ENCODE measurements at regions not wholly inside any gene's neighbourhood (a gene's known extent, or its start where the extent isn't known, plus 50 kb on each side); places are given as distances from the start of the nearest gene placed in this dataset.

GRCh38 chr11:70604630-70605467, 206.5 kb downstream of the CTTN start:
- ATAC-seq (no peak), DNase-seq (ENCODE audit: low spot score) (no peak)

- DNase-seq (ENCODE audit: low spot score) (no peak), ATAC-seq (no peak)
Measured at GRCh38 chr11:70605468-70605815, 207.1 kb downstream of the CTTN start.

- DNase-seq (ENCODE audit: low spot score): no peak
- no peak for ATAC-seq
Measured at GRCh38 chr11:70605846-70606245, 207.5 kb downstream of the CTTN start.

- ATAC-seq (no peak), DNase-seq (ENCODE audit: low spot score) (no peak)
Measured at GRCh38 chr11:70606248-70606950, 208.1 kb downstream of the CTTN start.

GRCh38 chr11:70606951-70607330, 208.6 kb downstream of the CTTN start:
- DNase-seq (ENCODE audit: low spot score): no peak
- no peak for ATAC-seq

GRCh38 chr11:70607561-70607960, 209.2 kb downstream of the CTTN start:
- DNase-seq (ENCODE audit: low spot score) (no peak), ATAC-seq (no peak)

DNA sequence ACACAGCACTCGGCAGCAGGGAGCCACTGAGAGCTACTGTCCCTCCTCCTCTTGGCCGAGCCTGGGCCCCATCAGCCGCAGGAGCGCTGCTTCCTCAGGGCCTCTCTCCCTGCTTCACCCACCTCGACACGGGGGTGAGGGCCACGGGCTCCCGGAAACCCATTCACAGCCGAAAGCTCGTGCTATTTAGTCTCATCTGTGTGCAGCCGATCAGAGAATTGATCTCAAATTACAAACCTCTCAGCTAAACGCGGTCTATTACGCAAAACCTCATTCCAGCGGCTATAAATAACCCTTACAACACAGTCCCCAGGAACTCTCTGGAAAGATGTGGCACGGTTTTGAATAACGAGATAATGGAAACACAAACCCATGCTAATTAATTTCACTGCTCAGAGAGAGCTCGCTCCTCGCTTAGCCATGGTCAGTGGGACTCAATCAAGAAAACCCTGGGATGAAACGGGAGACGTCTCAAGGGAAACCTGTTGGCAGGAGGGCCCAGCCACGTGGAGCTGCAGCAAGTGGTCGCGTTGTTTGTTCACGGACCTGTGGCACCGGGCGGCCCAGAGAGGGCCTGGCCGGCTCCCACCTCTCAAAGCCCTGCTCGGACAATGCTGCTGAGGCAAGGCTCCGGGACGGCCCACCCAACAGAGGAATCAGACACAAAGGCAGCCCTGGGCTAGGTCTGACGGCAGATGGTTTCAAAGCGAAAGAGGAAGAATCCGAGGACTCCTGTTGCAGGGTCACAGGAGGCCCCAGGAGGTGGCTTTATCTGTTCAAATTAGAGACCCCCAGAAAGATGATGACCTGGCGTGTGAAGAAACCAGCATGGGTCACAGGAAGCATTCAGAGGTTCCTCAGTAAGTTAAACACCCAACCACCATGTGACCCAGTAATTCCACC, 210.5 kb downstream of the CTTN start:
- no peak for ATAC-seq
- DNase-seq (ENCODE audit: low spot score): no peak

- ATAC-seq (peak; percentile 67), DNase-seq (ENCODE audit: low spot score) (no peak)
Measured at GRCh38 chr11:70610566-70611565, 212.5 kb downstream of the CTTN start.

- DNase-seq (ENCODE audit: low spot score): no peak
Measured at GRCh38 chr11:70611821-70612220, 213.5 kb downstream of the CTTN start.

DNA sequence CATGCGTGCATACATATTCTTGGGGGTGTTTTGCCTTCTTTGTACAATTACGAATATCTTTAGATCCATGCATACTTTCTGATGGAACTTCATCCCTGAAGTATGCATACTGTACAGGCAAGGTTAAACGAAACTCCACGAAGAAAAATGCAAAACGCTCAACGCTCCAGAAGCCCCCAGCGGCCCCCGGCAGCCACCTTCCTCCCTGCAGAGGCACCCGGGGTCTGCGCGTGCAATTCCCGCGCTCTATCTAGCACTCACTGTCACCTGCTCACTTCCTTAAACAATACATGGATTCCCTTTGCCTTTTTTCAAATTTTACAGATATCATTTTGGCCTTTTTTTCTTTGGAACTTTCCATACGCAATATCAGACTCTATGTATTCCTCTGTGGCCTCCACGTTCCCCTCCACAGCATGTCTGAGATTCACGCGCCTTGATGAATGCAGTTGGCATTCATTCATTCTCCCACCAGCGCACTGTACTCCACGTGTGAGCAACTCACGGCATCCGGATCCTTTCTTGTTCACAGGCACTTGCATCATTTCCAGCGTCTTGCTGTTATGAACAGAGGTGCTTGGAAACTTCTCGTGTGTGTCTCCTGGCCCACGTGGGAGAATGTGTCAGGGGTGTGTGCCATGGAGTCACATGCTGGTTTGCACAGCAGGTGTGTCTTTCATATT, 214.3 kb downstream of the CTTN start:
- ATAC-seq: no peak
- DNase-seq (ENCODE audit: low spot score): no peak

More at GRCh38 chr11:70611821-70612220, 213.5 kb downstream of the CTTN start:
- no peak for ATAC-seq

GRCh38 chr11:70614034-70614681, 215.8 kb downstream of the CTTN start:
- ATAC-seq (no peak), DNase-seq (ENCODE audit: low spot score) (no peak)

GRCh38 chr11:70615036-70615875, 216.9 kb downstream of the CTTN start:
- DNase-seq (ENCODE audit: low spot score) (no peak), ATAC-seq (no peak)

GRCh38 chr11:70616317-70616716, 218.0 kb downstream of the CTTN start:
- ATAC-seq: no peak

GRCh38 chr11:70616938-70617654, 218.8 kb downstream of the CTTN start:
- ATAC-seq (no peak), DNase-seq (ENCODE audit: low spot score) (no peak)

More at GRCh38 chr11:70616317-70616716, 218.0 kb downstream of the CTTN start:
- DNase-seq (ENCODE audit: low spot score): no peak

GRCh38 chr11:70618431-70619101, 220.2 kb downstream of the CTTN start:
- ATAC-seq (no peak), DNase-seq (ENCODE audit: low spot score) (no peak)

- ATAC-seq (no peak), DNase-seq (ENCODE audit: low spot score) (no peak)
Measured at GRCh38 chr11:70619591-70619990, 221.3 kb downstream of the CTTN start.

Data from left lobe of liver (tissue), 2 donors.